Parathyroid adenoma (tissue), 2 donors: ENCODE measurements at regions not wholly inside any gene's neighbourhood (a gene's known extent, or its start where the extent isn't known, plus 50 kb on each side); places are given as distances from the start of the nearest gene placed in this dataset.

Source experiments
- H2AFZ ChIP-seq: fragments of 300-600 bp; sonication (generic); one replicate; pipeline ENCODE4 v1.7.0; 2017; ENCODE audit warnings: antibody characterized with exemption, mild to moderate bottlenecking
- H3K27ac ChIP-seq: fragments of 300-600 bp; sonication (generic); one replicate; pipeline ENCODE4 v1.7.0; 2017
- H3K27me3 ChIP-seq: fragments of 300-600 bp; sonication (generic); one replicate; pipeline ENCODE4 v1.7.0; 2017; ENCODE audit warnings: low read length; ENCODE audit not compliant: control insufficient read depth, insufficient read depth
- H3K36me3 ChIP-seq: fragments of 300-600 bp; sonication (generic); one replicate; pipeline ENCODE4 v1.7.0; 2017; ENCODE audit warnings: low read length; ENCODE audit not compliant: control insufficient read depth, insufficient read depth
- H3K4me1 ChIP-seq: fragments of 300-600 bp; sonication (generic); one replicate; pipeline ENCODE4 v1.7.0; 2017; ENCODE audit warnings: control low read depth
- H3K4me2 ChIP-seq: fragments of 300-600 bp; sonication (generic); one replicate; pipeline ENCODE4 v1.7.0; 2017; ENCODE audit warnings: low read length
- H3K4me3 ChIP-seq: fragments of 300-600 bp; sonication (generic); one replicate; pipeline ENCODE4 v1.7.0; 2017; ENCODE audit warnings: low read depth, low read length
- H3K79me2 ChIP-seq: fragments of 300-600 bp; sonication (generic); one replicate; pipeline ENCODE4 v1.7.0; 2017; ENCODE audit warnings: control low read depth
- H3K9ac ChIP-seq: fragments of 300-600 bp; sonication (generic); one replicate; pipeline ENCODE4 v1.7.0; 2017; ENCODE audit warnings: mild to moderate bottlenecking
- H3K9me3 ChIP-seq: fragments of 300-600 bp; sonication (generic); one replicate; pipeline ENCODE4 v1.7.0; 2017; ENCODE audit warnings: low read length; ENCODE audit not compliant: control insufficient read depth
- CTCF ChIP-seq: fragments of 300-600 bp; sonication (generic); IDR thresholded peaks from one replicate; pipeline ENCODE4 v1.7.0; 2017; ENCODE audit warnings: antibody characterized with exemption, mild to moderate bottlenecking
- donor health status: primary hyperparathyroidism.

DNA sequence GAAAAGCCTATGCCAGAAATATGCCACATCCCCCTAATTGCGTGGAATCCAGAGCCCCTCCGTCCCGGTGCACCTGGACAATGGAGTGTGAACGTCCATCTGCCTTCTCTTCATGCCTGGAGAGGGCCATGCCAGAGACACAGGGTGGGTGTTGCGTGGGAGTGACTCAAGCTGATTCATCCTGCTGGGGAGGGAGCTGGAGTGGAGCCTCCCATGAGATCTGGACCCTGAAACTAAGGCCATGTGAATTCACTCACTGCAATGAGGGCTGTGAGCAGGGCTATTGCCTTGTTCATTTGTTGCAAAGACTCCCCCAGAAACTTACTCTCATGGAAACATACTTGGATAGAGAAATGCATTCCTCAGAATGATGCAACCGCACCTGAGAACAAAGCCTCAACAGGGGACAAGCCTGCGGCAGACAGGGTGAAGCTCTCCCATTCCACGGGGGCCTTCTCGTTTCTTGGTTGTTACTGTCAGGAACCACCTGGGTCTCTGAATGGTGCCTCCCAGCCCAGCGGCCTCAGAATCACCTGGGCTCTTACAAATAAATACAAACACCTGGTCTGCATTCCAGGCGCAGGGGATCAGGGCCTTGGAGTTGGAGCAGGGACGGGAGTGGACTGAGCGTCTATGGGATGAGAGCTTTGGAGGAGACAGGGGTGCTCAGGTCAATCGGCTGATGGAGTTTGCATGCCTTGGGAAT, 1031.2 kb downstream of the BRD1 start:
- Histone ChIP-seq H3K9ac (no peak overlapping the region), H3K9me3 (no peaks in the 10 kb centered on the region), H3K36me3 (no peaks in the 10 kb centered on the region), H3K79me2 (no peaks in the 10 kb centered on the region), H3K4me2 (no peak overlapping the region), H3K4me3 (no peak overlapping the region), H2AFZ (no peak overlapping the region), H3K27me3 (no peaks in the 10 kb centered on the region), H3K4me1 (no peaks in the 10 kb centered on the region), H3K27ac (no peak overlapping the region)
- no peak for TF ChIP-seq CTCF

GRCh38 chr22:48795664-48796063, 1032.0 kb downstream of the BRD1 start:
- no peaks in the 10 kb centered on the region for H3K9me3 ChIP-seq
- no peak overlapping the region for H3K9ac ChIP-seq
- no peak overlapping the region for H2AFZ ChIP-seq
- no peak for TF ChIP-seq CTCF
- no peak overlapping the region for H3K27ac ChIP-seq
- H3K36me3 ChIP-seq, result no peaks in the 10 kb centered on the region
- H3K27me3 ChIP-seq, result no peaks in the 10 kb centered on the region
- no peaks in the 10 kb centered on the region for H3K4me1 ChIP-seq
- H3K79me2 ChIP-seq, result no peaks in the 10 kb centered on the region
- no peak overlapping the region for H3K4me2 ChIP-seq
- no peak overlapping the region for H3K4me3 ChIP-seq

- no peak overlapping the region for H3K4me3 ChIP-seq
- no peak overlapping the region for H3K4me2 ChIP-seq
- no peaks in the 10 kb centered on the region for H3K27me3 ChIP-seq
- H3K79me2 ChIP-seq, result no peaks in the 10 kb centered on the region
- no peak overlapping the region for H2AFZ ChIP-seq
- no peaks in the 10 kb centered on the region for H3K9me3 ChIP-seq
- H3K9ac ChIP-seq, result no peak overlapping the region
- H3K36me3 ChIP-seq, result no peaks in the 10 kb centered on the region
- TF ChIP-seq CTCF, result no peak
- no peaks in the 10 kb centered on the region for H3K4me1 ChIP-seq
- H3K27ac ChIP-seq, result no peak overlapping the region
Measured at GRCh38 chr22:48794906-48795305, 1032.8 kb downstream of the BRD1 start.

GRCh38 chr22:48793949-48794348, 1033.7 kb downstream of the BRD1 start:
- Histone ChIP-seq H3K9ac (no peak overlapping the region), H3K4me2 (no peak overlapping the region), H3K27me3 (no peaks in the 10 kb centered on the region), H3K4me3 (no peak overlapping the region), H3K27ac (no peak overlapping the region), H2AFZ (no peak overlapping the region), H3K36me3 (no peaks in the 10 kb centered on the region), H3K4me1 (no peaks in the 10 kb centered on the region), H3K9me3 (no peaks in the 10 kb centered on the region), H3K79me2 (no peaks in the 10 kb centered on the region)
- no peak for TF ChIP-seq CTCF

- Histone ChIP-seq H3K4me1 (no peaks in the 10 kb centered on the region), H2AFZ (no peak overlapping the region), H3K9ac (no peak overlapping the region), H3K27ac (no peak overlapping the region), H3K36me3 (no peaks in the 10 kb centered on the region), H3K27me3 (no peaks in the 10 kb centered on the region), H3K4me3 (no peak overlapping the region), H3K4me2 (no peak overlapping the region), H3K79me2 (no peaks in the 10 kb centered on the region), H3K9me3 (no peaks in the 10 kb centered on the region)
- no peak for TF ChIP-seq CTCF
Measured at GRCh38 chr22:48786679-48786996, 1041.0 kb downstream of the BRD1 start.
